GM12891 (cell line): ENCODE measurements at regions not wholly inside any gene's neighbourhood (a gene's known extent, or its start where the extent isn't known, plus 50 kb on each side); places are given as distances from the start of the nearest gene placed in this dataset.
A peak's percentile ranks its signal among the peaks of the same experiment; 100 is the strongest.

ENCODE experiments used
- DNase-seq: peaks from one replicate; pipeline ENCODE4 v3.0.0; 2011; ENCODE audit warnings: low spot score; ENCODE audit not compliant: insufficient read length
- FAIRE-seq: peaks from 2 replicates; lab custom pipeline; 2011; peaks lifted over from hg19 to GRCh38; lab: Jason Lieb, UNC
- PAX5 ChIP-seq: IDR thresholded peaks from 2 replicates; pipeline ENCODE4 v1.6.1; 2011; ENCODE audit warnings: low read length, moderate library complexity, mild to moderate bottlenecking; ENCODE audit not compliant: insufficient read depth, severe bottlenecking
- POLR2A ChIP-seq: IDR thresholded peaks from 2 replicates; pipeline ENCODE4 v1.6.1; 2011; ENCODE audit warnings: low read depth, low read length, control low read depth
- POLR2AphosphoS5 ChIP-seq: IDR thresholded peaks from 2 replicates; pipeline ENCODE4 v1.6.1; 2011; ENCODE audit warnings: low read depth, low read length, control low read depth
- POU2F2 ChIP-seq: IDR thresholded peaks from 2 replicates; pipeline ENCODE4 v1.6.1; 2011; ENCODE audit warnings: low read depth, mild to moderate bottlenecking, control low read depth, low read length, moderate library complexity
- SPI1 ChIP-seq: IDR thresholded peaks from 2 replicates; pipeline ENCODE4 v1.6.1; 2011; ENCODE audit warnings: low read depth, low read length, control low read depth
- TAF1 ChIP-seq: IDR thresholded peaks from 2 replicates; pipeline ENCODE4 v1.6.1; 2011; ENCODE audit warnings: low read depth, low read length, control low read depth

GRCh38 chr13:87868731-87869130 is 197.6 kb downstream of the SLITRK5 start:
- no peak for DNase-seq
- TF ChIP-seq POLR2AphosphoS5 (no peak), SPI1 (no peak), POU2F2 (no peak), TAF1 (no peak), PAX5 (no peak), POLR2A (no peak)
- no peak for FAIRE-seq

GRCh38 chr13:87872813-87873212 is 201.6 kb downstream of the SLITRK5 start:
- FAIRE-seq (no peak), DNase-seq (no peak)
- TF ChIP-seq POLR2A, result no peak
- no peak for TF ChIP-seq PAX5
- no peak for TF ChIP-seq SPI1
- no peak for TF ChIP-seq POU2F2
- no peak for TF ChIP-seq TAF1
- TF ChIP-seq POLR2AphosphoS5, result no peak

DNA sequence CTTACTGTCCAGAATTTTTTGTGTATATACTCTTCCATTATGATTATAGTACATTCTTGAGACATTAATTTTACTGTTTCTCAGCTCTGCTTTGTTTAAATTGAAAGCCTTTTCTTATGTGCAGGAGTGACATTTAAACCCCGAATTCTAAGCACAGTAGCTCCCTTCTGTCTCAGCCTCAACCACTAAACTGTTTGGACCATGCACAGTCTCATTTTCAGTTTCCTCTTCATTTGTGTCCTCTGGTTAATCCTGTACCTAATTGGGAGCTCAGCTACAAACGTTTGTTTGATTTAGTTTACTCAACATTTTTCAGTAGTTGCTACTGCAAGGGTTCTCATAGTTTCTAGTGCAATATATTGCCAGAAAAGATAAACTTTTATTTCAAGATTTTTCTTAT is 206.3 kb downstream of the SLITRK5 start:
- no peak for DNase-seq
- TF ChIP-seq POLR2A (no peak), SPI1 (no peak), POLR2AphosphoS5 (no peak), PAX5 (no peak), TAF1 (no peak), POU2F2 (no peak)
- no peak for FAIRE-seq

- TF ChIP-seq SPI1, result no peak
- no peak for TF ChIP-seq TAF1
- TF ChIP-seq POLR2A, result no peak
- TF ChIP-seq POU2F2, result no peak
- no peak for TF ChIP-seq PAX5
- TF ChIP-seq POLR2AphosphoS5, result no peak
- DNase-seq (no peak), FAIRE-seq (no peak)
These were observed 207.5 kb downstream of the SLITRK5 start for GRCh38 chr13:87878706-87879105.

DNA sequence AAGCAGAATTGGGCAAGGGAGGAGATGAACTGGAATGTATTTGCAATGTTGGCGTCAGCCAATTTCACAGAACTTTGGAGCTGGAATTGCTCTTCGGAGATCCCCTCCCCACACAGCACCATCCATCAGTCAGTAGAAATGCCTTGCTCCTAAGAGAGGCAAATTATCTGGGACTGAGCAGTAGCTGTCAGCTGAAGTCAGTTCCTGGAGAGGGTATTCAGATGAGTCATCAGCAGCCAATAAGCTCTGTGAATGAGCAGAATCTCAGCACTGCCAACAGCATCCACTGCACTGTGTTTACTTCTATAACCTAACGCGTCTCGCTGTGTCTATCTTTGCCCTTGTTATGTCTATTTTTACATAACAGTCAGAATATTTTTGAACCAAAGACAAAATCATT is 213.7 kb downstream of the SLITRK5 start:
- FAIRE-seq, result no peak
- DNase-seq, result no peak
- TF ChIP-seq SPI1 (no peak), POLR2AphosphoS5 (no peak), POU2F2 (no peak), TAF1 (no peak), POLR2A (no peak)

GRCh38 chr13:87887459-87888123 is 216.4 kb downstream of the SLITRK5 start:
- TF ChIP-seq SPI1, result no peak
- no peak for TF ChIP-seq POLR2A
- TF ChIP-seq POLR2AphosphoS5, result no peak
- TF ChIP-seq POU2F2, result no peak
- TF ChIP-seq TAF1, result no peak
- no peak for TF ChIP-seq PAX5
- FAIRE-seq, result no peak
- no peak for DNase-seq

- no peak for DNase-seq
- TF ChIP-seq POLR2AphosphoS5, result no peak
- no peak for TF ChIP-seq TAF1
- TF ChIP-seq POU2F2, result no peak
- no peak for TF ChIP-seq SPI1
- TF ChIP-seq PAX5, result no peak
- TF ChIP-seq POLR2A, result no peak
- no peak for FAIRE-seq
These were observed 218.1 kb downstream of the SLITRK5 start for GRCh38 chr13:87889254-87889653.

GRCh38 chr13:87893186-87893585 is 222.0 kb downstream of the SLITRK5 start:
- TF ChIP-seq PAX5, result no peak
- no peak for TF ChIP-seq POU2F2
- no peak for TF ChIP-seq TAF1
- no peak for TF ChIP-seq POLR2AphosphoS5
- TF ChIP-seq POLR2A, result no peak
- TF ChIP-seq SPI1, result no peak
- DNase-seq, result no peak
- FAIRE-seq, result no peak

DNA sequence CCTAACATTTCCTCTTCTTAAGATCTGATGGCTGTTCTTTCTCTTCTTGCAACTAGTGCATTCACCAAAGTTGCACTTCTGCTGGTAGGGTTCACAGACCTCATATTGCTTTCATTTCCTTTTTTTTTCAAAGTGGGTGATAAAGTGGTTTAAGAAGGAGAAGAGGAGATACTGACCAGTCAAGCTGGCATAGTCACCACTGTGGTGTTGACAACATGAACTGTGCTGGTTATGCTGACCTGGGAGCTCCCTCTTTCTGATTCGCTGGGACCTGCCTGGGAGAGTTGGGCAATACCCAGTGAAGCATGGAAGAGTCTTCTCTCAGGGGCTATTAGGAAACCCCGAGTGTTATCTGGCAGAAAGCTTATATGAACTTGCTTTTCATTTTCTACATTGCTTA is 222.9 kb downstream of the SLITRK5 start:
- peak; percentile 58 for TF ChIP-seq SPI1
- TF ChIP-seq POLR2A, result no peak
- FAIRE-seq, result no peak
- DNase-seq, result no peak

DNA sequence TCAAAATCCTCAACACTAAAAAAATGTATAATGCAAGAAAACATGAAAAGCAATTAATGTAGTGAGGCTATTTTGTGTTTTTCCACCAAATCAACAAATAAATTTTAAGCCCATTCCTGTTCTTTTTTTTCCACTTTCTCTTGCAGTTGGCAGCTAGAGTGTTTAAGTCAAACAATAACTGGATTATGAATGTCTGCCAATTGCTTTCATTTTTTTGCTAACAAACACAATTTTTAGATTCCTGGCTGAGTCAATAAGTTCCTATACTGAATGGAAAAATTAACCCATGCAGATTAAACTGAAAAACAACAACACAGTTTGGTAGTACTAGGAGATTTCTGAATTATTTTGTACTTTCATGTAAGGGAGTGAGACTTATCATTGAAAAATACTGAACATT is 232.4 kb downstream of the SLITRK5 start:
- DNase-seq, result no peak
- no peak for FAIRE-seq
- TF ChIP-seq PAX5, result no peak
- TF ChIP-seq TAF1, result no peak
- no peak for TF ChIP-seq POLR2AphosphoS5
- no peak for TF ChIP-seq SPI1
- TF ChIP-seq POU2F2, result no peak
- TF ChIP-seq POLR2A, result no peak

- TF ChIP-seq POLR2AphosphoS5, result no peak
- TF ChIP-seq PAX5, result no peak
- TF ChIP-seq POU2F2, result no peak
- TF ChIP-seq TAF1, result no peak
- TF ChIP-seq POLR2A, result no peak
- TF ChIP-seq SPI1, result no peak
- DNase-seq (no peak), FAIRE-seq (no peak)
These were observed 235.2 kb downstream of the SLITRK5 start for GRCh38 chr13:87906411-87906810.
